ENCODE measurements at regions not wholly inside any gene's neighbourhood (a gene's known extent, or its start where the extent isn't known, plus 50 kb on each side); places are given as distances from the start of the nearest gene placed in this dataset.
"Not testable (repeated sequence)": the region's sequence is repeated elsewhere in the genome, so short reads cannot be mapped to it uniquely, and the experiment has no call there.

GRCh38 chr14:87255058-87255457 is 737.9 kb downstream of the GALC start:
- no peaks in the 10 kb centered on the region for H3K27me3 ChIP-seq (ENCODE audit: insufficient read depth, low read length)
- H3K4me3 ChIP-seq (ENCODE audit: low read length), result no peak overlapping the region
- no peaks in the 10 kb centered on the region for H3K4me1 ChIP-seq (ENCODE audit: insufficient read depth, low read length)
- no peaks in the 10 kb centered on the region for H3K9me3 ChIP-seq (ENCODE audit: low read depth, low read length)

GRCh38 chr14:87254331-87254874 is 738.6 kb downstream of the GALC start:
- Histone ChIP-seq H3K4me1 (ENCODE audit: insufficient read depth, low read length) (no peaks in the 10 kb centered on the region), H3K9me3 (ENCODE audit: low read depth, low read length) (no peaks in the 10 kb centered on the region), H3K4me3 (ENCODE audit: low read length) (no peak overlapping the region), H3K27me3 (ENCODE audit: insufficient read depth, low read length) (no peaks in the 10 kb centered on the region)

- H3K27me3 ChIP-seq (ENCODE audit: insufficient read depth, low read length); H3K4me3 ChIP-seq (ENCODE audit: low read length); H3K4me1 ChIP-seq (ENCODE audit: insufficient read depth, low read length); H3K9me3 ChIP-seq (ENCODE audit: low read depth, low read length): not testable (repeated sequence)
These were observed 739.2 kb downstream of the GALC start for GRCh38 chr14:87253791-87254190.

GRCh38 chr14:87252103-87252502 is 740.9 kb downstream of the GALC start:
- Histone ChIP-seq H3K4me1 (ENCODE audit: insufficient read depth, low read length) (no peaks in the 10 kb centered on the region), H3K9me3 (ENCODE audit: low read depth, low read length) (no peaks in the 10 kb centered on the region), H3K27me3 (ENCODE audit: insufficient read depth, low read length) (no peaks in the 10 kb centered on the region), H3K4me3 (ENCODE audit: low read length) (no peak overlapping the region)

GRCh38 chr14:87251011-87251410 is 742.0 kb downstream of the GALC start:
- no peaks in the 10 kb centered on the region for H3K9me3 ChIP-seq (ENCODE audit: low read depth, low read length)
- H3K4me1 ChIP-seq (ENCODE audit: insufficient read depth, low read length), result no peaks in the 10 kb centered on the region
- H3K4me3 ChIP-seq (ENCODE audit: low read length), result no peak overlapping the region
- no peaks in the 10 kb centered on the region for H3K27me3 ChIP-seq (ENCODE audit: insufficient read depth, low read length)

GRCh38 chr14:87241018-87241768 is 751.8 kb downstream of the GALC start:
- Histone ChIP-seq H3K4me3 (ENCODE audit: low read length) (no peak overlapping the region), H3K9me3 (ENCODE audit: low read depth, low read length) (no peaks in the 10 kb centered on the region), H3K27me3 (ENCODE audit: insufficient read depth, low read length) (no peaks in the 10 kb centered on the region), H3K4me1 (ENCODE audit: insufficient read depth, low read length) (no peaks in the 10 kb centered on the region)

GRCh38 chr14:87240319-87240718 is 752.7 kb downstream of the GALC start:
- H3K4me3 ChIP-seq (ENCODE audit: low read length); H3K4me1 ChIP-seq (ENCODE audit: insufficient read depth, low read length); H3K9me3 ChIP-seq (ENCODE audit: low read depth, low read length); H3K27me3 ChIP-seq (ENCODE audit: insufficient read depth, low read length): not testable (repeated sequence)

GRCh38 chr14:87233806-87234384 is 759.1 kb downstream of the GALC start:
- Histone ChIP-seq H3K27me3 (ENCODE audit: insufficient read depth, low read length) (no peaks in the 10 kb centered on the region), H3K4me3 (ENCODE audit: low read length) (no peak overlapping the region), H3K4me1 (ENCODE audit: insufficient read depth, low read length) (no peaks in the 10 kb centered on the region), H3K9me3 (ENCODE audit: low read depth, low read length) (no peaks in the 10 kb centered on the region)

GRCh38 chr14:87233266-87233665 is 759.7 kb downstream of the GALC start:
- H3K9me3 ChIP-seq (ENCODE audit: low read depth, low read length), result no peaks in the 10 kb centered on the region
- H3K27me3 ChIP-seq (ENCODE audit: insufficient read depth, low read length), result no peaks in the 10 kb centered on the region
- no peaks in the 10 kb centered on the region for H3K4me1 ChIP-seq (ENCODE audit: insufficient read depth, low read length)
- H3K4me3 ChIP-seq (ENCODE audit: low read length), result no peak overlapping the region

GRCh38 chr14:87231336-87232026 is 761.5 kb downstream of the GALC start:
- Histone ChIP-seq H3K27me3 (ENCODE audit: insufficient read depth, low read length) (no peaks in the 10 kb centered on the region), H3K9me3 (ENCODE audit: low read depth, low read length) (no peaks in the 10 kb centered on the region), H3K4me3 (ENCODE audit: low read length) (no peak overlapping the region), H3K4me1 (ENCODE audit: insufficient read depth, low read length) (no peaks in the 10 kb centered on the region)

GRCh38 chr14:87230726-87231125 is 762.3 kb downstream of the GALC start:
- no peaks in the 10 kb centered on the region for H3K4me1 ChIP-seq (ENCODE audit: insufficient read depth, low read length)
- no peaks in the 10 kb centered on the region for H3K27me3 ChIP-seq (ENCODE audit: insufficient read depth, low read length)
- no peak overlapping the region for H3K4me3 ChIP-seq (ENCODE audit: low read length)
- no peaks in the 10 kb centered on the region for H3K9me3 ChIP-seq (ENCODE audit: low read depth, low read length)

GRCh38 chr14:87229131-87229530 is 763.9 kb downstream of the GALC start:
- H3K9me3 ChIP-seq (ENCODE audit: low read depth, low read length), result no peaks in the 10 kb centered on the region
- H3K4me1 ChIP-seq (ENCODE audit: insufficient read depth, low read length), result no peaks in the 10 kb centered on the region
- H3K4me3 ChIP-seq (ENCODE audit: low read length), result no peak overlapping the region
- no peaks in the 10 kb centered on the region for H3K27me3 ChIP-seq (ENCODE audit: insufficient read depth, low read length)

- Histone ChIP-seq H3K27me3 (ENCODE audit: insufficient read depth, low read length) (no peaks in the 10 kb centered on the region), H3K9me3 (ENCODE audit: low read depth, low read length) (peaks cover 24% of the 10 kb centered on the region), H3K4me3 (ENCODE audit: low read length) (no peak overlapping the region), H3K4me1 (ENCODE audit: insufficient read depth, low read length) (no peaks in the 10 kb centered on the region)
These were observed 776.0 kb downstream of the GALC start for GRCh38 chr14:87217023-87217422.

- Histone ChIP-seq H3K9me3 (ENCODE audit: low read depth, low read length) (peaks cover 25% of the 10 kb centered on the region), H3K4me1 (ENCODE audit: insufficient read depth, low read length) (no peaks in the 10 kb centered on the region), H3K4me3 (ENCODE audit: low read length) (no peak overlapping the region)
These were observed 778.4 kb downstream of the GALC start for GRCh38 chr14:87214558-87214957.

GRCh38 chr14:87207756-87208155 is 785.2 kb downstream of the GALC start:
- no peaks in the 10 kb centered on the region for H3K4me1 ChIP-seq (ENCODE audit: insufficient read depth, low read length)

More at GRCh38 chr14:87214558-87214957, 778.4 kb downstream of the GALC start:
- no peaks in the 10 kb centered on the region for H3K27me3 ChIP-seq (ENCODE audit: insufficient read depth, low read length)

More at GRCh38 chr14:87207756-87208155, 785.2 kb downstream of the GALC start:
- Histone ChIP-seq H3K27me3 (ENCODE audit: insufficient read depth, low read length) (no peaks in the 10 kb centered on the region), H3K9me3 (ENCODE audit: low read depth, low read length) (peaks cover 8% of the 10 kb centered on the region), H3K4me3 (ENCODE audit: low read length) (no peak overlapping the region)
